Type B pancreatic cell (in vitro differentiated cells): ENCODE measurements at regions not wholly inside any gene's neighbourhood (a gene's known extent, or its start where the extent isn't known, plus 50 kb on each side); places are given as distances from the start of the nearest gene placed in this dataset.

Experiments used
- DNase-seq: peaks from one replicate; pipeline ENCODE4 v3.0.0; 2021; ENCODE audit warnings: mixed read lengths; ENCODE audit not compliant: unreplicated experiment; ENCODE audit errors: extremely low spot score
- H3K27ac Mint-ChIP-seq: 2 replicates; pipeline ENCODE4 v1.8.0; 2021; ENCODE audit warnings: mild to moderate bottlenecking, mixed read lengths
- H3K27me3 Mint-ChIP-seq: 2 replicates; pipeline ENCODE4 v1.8.0; 2021; ENCODE audit warnings: mixed read lengths
- H3K36me3 Mint-ChIP-seq: 2 replicates; pipeline ENCODE4 v1.8.0; 2021; ENCODE audit warnings: mixed read lengths
- H3K4me1 Mint-ChIP-seq: one replicate; pipeline ENCODE4 v1.8.0; 2021; ENCODE audit warnings: mixed read lengths; ENCODE audit not compliant: unreplicated experiment
- H3K4me3 Mint-ChIP-seq: 2 replicates; pipeline ENCODE4 v1.8.0; 2021; ENCODE audit warnings: mild to moderate bottlenecking, mixed read lengths
- H3K9me3 Mint-ChIP-seq: 2 replicates; pipeline ENCODE4 v1.8.0; 2021; ENCODE audit warnings: mixed read lengths
- TF ChIP-seq, protein P1 (sequence below): fragments of 200-600 bp; sonication (generic); conservative IDR thresholded peaks from 2 replicates; pipeline ENCODE4 v1.5.0; 2021; ENCODE audit warnings: antibody characterized with exemption, mild to moderate bottlenecking

DNA sequence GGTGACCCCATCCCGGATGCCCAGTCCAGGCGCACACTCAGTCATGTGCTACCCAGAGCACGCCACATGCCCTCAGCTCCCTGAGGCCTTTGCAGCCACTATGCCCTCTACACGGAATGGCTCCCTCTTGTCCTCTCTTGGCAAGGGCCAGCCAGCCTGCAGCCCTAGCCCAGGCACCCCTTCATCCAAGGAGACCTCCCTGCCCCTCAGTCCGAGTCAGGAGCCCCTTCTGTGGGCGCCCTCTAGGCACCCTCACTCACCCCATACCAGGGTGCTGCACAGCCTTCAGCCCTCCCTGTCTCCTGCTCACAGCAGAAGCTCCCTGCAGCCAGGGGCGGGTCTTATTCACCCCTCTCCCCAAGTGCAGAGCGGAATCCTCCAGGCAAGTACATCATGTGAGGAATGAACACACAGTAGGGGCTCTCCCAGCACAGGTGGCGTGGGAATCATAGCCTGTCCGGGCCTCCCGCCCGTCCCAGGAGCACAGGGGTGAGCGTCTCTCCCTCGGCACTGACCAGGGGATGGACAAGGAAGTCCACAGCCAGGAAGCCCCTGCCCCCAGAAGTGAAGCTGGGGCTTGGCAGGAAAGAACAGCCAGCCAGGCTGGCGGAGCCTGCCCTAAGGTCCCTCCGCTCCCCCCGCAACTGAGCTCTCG lies 186.9 kb downstream of the RBFOX3 start:
- H3K9me3 Mint-ChIP-seq: no peaks in the 10 kb centered on the region
- H3K4me3 Mint-ChIP-seq: no peak overlapping the region
- no peak overlapping the region for H3K27ac Mint-ChIP-seq
- H3K27me3 Mint-ChIP-seq: peaks cover 29% of the 10 kb centered on the region
- no peaks in the 10 kb centered on the region for H3K36me3 Mint-ChIP-seq
- TF ChIP-seq, protein P1, sequence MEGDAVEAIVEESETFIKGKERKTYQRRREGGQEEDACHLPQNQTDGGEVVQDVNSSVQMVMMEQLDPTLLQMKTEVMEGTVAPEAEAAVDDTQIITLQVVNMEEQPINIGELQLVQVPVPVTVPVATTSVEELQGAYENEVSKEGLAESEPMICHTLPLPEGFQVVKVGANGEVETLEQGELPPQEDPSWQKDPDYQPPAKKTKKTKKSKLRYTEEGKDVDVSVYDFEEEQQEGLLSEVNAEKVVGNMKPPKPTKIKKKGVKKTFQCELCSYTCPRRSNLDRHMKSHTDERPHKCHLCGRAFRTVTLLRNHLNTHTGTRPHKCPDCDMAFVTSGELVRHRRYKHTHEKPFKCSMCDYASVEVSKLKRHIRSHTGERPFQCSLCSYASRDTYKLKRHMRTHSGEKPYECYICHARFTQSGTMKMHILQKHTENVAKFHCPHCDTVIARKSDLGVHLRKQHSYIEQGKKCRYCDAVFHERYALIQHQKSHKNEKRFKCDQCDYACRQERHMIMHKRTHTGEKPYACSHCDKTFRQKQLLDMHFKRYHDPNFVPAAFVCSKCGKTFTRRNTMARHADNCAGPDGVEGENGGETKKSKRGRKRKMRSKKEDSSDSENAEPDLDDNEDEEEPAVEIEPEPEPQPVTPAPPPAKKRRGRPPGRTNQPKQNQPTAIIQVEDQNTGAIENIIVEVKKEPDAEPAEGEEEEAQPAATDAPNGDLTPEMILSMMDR: no peak
- DNase-seq: no peak
- H3K4me1 Mint-ChIP-seq: peaks cover 14% of the 10 kb centered on the region

DNA sequence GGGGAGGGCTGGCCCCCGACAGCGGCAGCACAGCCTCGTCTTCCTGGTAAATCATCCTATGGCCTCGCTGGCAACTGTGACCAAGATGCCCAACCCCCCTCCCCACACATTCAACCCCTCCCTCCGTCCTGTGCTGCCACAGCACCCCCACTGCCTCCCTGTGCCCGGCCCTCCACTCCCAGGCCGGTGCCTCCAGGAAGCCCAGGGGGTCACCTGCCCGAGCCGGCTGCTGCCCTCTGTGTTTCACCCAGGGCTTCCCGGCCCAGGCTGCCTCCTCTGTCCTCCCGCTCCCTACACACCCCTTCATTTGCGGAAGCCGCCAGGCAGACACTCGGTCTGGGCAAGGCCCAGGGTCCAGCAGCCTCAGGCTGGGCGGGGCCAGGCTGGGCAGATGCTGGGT lies 188.6 kb downstream of the RBFOX3 start:
- H3K27me3 Mint-ChIP-seq: peaks cover 36% of the 10 kb centered on the region
- TF ChIP-seq, protein P1: no peak
- peaks cover 14% of the 10 kb centered on the region for H3K4me1 Mint-ChIP-seq
- no peak overlapping the region for H3K4me3 Mint-ChIP-seq
- no peaks in the 10 kb centered on the region for H3K36me3 Mint-ChIP-seq
- H3K9me3 Mint-ChIP-seq: no peaks in the 10 kb centered on the region
- DNase-seq: no peak
- H3K27ac Mint-ChIP-seq: no peak overlapping the region

DNA sequence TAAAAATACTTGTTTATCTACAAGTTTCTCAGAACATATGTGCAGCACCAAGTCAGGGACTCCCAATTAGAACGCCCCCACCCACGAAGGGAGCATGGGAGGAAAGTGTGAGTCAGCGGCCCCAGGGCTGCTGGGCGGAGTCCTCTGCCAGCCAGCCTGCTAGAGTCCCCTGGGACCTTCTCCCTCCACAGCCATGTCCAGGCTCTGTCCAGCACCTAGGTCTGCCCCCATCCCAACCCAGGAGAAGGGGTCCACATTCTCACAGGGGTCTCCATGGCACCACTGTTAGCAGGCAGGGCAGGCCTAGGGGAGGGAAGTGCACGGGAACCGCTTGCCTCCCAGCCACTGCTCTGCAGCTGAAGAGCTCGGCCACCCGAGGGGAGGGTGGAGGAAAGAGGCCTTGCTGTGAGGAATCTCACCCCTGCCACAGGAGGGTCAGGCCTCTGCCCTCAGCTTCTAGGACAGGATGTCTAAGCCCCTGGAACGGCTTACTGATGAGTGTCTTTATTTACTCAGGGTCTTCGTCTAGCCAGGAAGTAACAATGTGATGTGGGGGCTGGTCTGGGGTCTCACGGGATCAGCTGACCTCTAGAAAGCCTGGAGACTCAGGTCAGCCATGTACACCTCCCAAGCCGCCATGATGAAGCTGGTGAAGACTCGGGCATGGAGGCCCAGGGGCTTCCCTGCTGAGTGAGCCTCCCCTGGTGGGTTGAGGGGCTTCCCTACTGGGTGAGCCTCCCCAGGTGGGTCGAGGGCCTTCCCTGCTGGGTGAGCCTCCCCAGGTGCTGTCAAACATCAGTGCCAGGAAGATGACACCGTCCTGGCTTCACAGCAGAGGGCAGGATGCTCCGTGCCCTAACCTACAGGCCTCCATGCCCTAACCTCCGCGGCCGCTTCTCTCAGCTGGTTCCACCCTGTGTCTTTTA lies 190.3 kb downstream of the RBFOX3 start:
- H3K27ac Mint-ChIP-seq: no peak overlapping the region
- no peaks in the 10 kb centered on the region for H3K36me3 Mint-ChIP-seq
- TF ChIP-seq, protein P1: no peak
- H3K4me3 Mint-ChIP-seq: no peak overlapping the region
- peaks cover 32% of the 10 kb centered on the region for H3K27me3 Mint-ChIP-seq
- no peak for DNase-seq
- peaks cover 14% of the 10 kb centered on the region for H3K4me1 Mint-ChIP-seq
- no peaks in the 10 kb centered on the region for H3K9me3 Mint-ChIP-seq

DNA sequence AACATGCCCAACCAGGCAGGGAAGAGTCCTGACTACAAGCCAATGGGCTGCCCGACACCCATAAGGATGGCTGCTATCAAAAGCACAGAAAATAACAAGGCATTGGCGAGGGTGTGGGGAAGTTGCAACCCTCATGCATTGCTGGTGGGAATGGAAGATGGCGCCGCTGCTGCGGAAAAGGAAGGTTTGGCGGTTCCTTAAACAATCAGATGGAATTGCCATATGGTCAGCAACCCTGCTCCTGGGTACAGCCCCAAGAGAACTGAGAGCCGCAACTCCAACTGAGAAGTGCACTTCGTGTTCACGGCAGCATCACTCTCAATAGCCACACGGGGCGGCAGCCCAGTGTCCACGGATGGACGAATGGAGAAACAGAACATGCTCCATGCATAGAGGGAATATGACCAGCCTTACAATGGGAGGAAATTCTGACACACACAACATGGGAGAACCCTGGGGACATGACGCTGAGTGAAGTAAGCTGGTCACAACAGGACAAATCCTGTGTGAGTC lies 193.3 kb downstream of the RBFOX3 start:
- Mint-ChIP-seq H3K27ac (no peak overlapping the region), H3K4me3 (no peak overlapping the region)
- TF ChIP-seq, protein P1: no peak

DNA sequence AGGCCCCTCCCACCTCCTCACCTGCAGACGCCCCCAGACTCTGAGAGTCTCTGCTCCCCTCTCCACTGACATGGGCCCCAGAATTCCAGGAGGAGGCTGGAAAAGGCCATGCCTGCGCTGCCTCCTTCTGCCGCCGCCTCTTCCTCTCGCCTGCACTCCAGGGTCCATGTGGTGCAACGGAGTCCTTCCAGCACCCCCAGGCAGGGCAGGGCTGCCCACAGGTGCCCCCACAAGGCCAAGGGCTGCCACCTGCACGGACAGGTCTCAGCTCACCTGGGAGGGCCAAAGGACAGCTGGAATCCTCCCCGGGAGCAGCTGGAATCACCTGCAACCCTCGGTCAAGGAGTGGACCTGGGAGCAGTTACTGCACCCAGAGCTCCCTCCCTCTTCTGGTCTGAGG lies 194.9 kb downstream of the RBFOX3 start:
- H3K4me1 Mint-ChIP-seq: peaks cover 4% of the 10 kb centered on the region
- no peak overlapping the region for H3K27ac Mint-ChIP-seq
- no peak overlapping the region for H3K4me3 Mint-ChIP-seq
- no peaks in the 10 kb centered on the region for H3K36me3 Mint-ChIP-seq
- H3K27me3 Mint-ChIP-seq: peaks cover 17% of the 10 kb centered on the region
- H3K9me3 Mint-ChIP-seq: no peaks in the 10 kb centered on the region
- TF ChIP-seq, protein P1: no peak
- DNase-seq: no peak

More for the DNA sequence above, 193.3 kb downstream of the RBFOX3 start:
- no peaks in the 10 kb centered on the region for H3K36me3 Mint-ChIP-seq
- DNase-seq: no peak
- peaks cover 4% of the 10 kb centered on the region for H3K4me1 Mint-ChIP-seq
- no peaks in the 10 kb centered on the region for H3K9me3 Mint-ChIP-seq
- H3K27me3 Mint-ChIP-seq: peaks cover 17% of the 10 kb centered on the region
